Urothelium cell line (cell line): ENCODE measurements at regions not wholly inside any gene's neighbourhood (a gene's known extent, or its start where the extent isn't known, plus 50 kb on each side); places are given as distances from the start of the nearest gene placed in this dataset.
"Not testable (repeated sequence)": the region's sequence is repeated elsewhere in the genome, so short reads cannot be mapped to it uniquely, and the experiment has no call there.

Source experiments
- DNase-seq: peaks from one replicate; pipeline ENCODE4 v3.0.0; 2011; ENCODE audit warnings: low spot score, mixed read lengths
- FAIRE-seq: peaks from 2 replicates; lab custom pipeline; 2011; peaks lifted over from hg19 to GRCh38; lab: Jason Lieb, UNC

DNA sequence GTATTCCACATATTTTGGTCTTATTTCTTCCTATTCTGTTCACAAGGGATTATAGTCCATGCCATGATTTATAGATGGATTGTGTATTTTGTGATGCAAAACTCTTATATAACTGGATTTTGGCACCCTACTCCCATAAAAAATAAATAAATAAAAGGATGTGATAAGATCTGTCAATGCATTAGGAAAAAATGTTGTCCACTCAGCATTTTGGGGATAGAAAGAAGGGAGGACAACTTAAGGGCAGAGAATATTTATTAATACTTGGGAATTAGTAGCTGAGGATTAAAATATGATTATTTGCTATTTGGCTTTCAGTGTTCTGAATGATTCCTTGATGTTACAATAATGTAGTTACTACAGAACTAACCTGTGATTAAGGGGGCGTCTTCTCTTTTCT, 682.6 kb downstream of the ZBBX start:
- no peak for FAIRE-seq
- DNase-seq, result no peak

DNA sequence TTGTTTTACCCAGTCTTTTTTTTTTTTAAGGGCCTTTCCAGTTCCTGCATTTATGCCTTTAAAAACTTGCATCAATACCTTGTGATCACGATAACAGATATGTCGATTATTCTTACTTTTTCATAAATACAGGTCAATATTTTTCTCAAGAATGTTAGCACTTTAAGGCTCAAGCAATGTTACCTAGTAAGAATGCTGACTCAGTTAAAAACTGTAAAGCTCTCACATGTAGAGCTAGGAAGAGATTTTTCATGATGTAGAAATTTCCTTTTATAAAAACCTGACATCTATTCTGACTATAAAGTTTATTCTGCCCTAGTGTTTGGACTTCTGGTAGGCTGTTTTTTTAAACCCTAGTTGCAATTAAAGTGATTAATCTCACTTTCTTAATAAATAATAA, 684.0 kb downstream of the ZBBX start:
- no peak for FAIRE-seq
- DNase-seq, result no peak

DNA sequence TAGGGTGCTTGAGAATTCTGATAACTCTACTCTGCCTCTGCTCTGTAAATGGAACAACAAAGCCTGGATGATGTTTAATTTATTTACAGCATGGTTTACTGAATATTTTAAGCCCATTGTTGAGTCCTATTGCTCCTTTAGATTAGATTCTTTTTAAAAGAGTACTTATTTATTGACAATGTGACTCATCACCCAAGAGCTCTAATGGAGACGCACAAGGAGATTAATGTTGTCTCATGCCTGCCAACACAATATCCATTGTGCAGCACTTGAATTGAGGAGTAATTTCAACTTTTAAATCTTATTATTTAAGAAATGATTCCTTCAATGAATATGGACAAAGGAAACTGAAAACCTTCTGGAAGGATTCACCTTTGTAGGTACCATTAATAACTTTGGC, 691.4 kb downstream of the ZBBX start:
- FAIRE-seq, result no peak

DNA sequence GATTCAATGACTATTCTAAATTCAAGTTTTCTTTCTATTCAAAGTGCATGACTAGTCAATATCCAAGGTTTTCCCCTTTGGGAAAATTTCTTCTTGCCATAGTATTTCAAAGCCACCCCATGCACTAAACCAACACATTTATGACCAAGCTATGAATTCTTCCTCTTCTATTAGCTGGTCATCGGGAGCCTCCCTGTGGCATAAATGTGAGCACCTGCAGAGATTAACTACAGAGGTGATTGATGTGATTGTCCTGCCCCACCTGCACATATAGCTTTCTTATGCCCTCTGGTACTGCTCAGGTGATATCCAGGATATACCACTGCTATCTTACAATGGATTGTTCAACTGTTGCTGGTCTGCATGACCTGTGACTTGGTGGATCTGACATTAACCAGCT, 694.9 kb downstream of the ZBBX start:
- DNase-seq (no peak), FAIRE-seq (no peak)

More for the DNA sequence above, 691.4 kb downstream of the ZBBX start:
- no peak for DNase-seq

DNA sequence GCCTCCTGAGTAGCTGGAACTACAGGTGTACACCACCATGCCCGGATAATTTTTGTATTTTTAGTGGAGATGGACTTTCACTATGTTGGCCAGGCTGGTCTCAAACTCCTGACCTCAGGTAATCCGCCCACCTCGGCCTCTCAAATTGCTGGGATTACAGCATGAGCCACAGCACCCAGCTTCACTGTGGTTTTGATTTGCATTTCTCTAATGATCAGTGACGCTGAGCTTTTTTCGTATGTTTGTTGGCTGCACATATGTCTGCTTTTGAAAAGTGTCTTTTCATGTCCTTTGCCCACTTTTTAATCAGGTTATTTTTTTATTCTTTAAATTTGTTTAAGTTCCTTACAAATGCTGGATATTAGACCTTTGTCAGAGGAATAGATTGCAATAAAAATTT, 696.0 kb downstream of the ZBBX start:
- not testable (repeated sequence) for DNase-seq, FAIRE-seq

DNA sequence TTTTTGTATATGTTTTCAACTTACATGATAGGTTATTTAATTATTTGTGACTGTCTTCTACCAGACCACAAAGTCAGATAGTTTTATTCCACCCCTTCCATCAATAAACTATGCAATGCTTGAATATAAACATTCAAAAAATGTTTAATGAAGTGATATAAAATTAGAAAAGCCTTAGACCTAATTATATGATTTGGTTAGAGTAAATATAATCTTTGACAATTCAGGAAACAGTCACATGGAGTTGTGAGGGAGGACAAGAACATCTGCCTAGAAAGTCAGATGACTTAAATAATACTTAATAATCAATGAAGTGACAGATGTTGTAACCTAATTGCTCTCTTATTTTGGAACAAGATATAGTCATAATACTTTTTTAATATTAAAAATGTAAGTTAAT, 710.3 kb downstream of the ZBBX start:
- no peak for DNase-seq
- no peak for FAIRE-seq

DNA sequence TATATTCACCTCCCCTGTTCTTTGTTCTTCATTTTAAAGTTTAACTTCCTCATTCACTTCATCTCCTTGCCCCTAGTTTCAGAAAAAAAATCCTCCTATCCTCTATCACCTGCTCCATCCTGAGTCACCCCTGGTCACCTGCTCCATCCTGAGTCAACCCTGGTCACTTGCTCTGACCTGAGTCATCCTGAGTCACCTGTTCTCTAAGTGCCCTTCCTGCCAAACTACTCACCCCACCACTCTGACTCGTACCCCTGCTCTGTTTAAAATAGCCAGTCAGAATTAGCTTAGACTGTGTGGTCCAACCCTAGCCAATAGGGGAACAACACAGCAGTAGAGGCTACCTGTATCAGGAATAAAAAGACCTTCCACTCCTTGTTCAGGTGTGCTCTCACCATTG, 716.9 kb downstream of the ZBBX start:
- DNase-seq (no peak), FAIRE-seq (no peak)

DNA sequence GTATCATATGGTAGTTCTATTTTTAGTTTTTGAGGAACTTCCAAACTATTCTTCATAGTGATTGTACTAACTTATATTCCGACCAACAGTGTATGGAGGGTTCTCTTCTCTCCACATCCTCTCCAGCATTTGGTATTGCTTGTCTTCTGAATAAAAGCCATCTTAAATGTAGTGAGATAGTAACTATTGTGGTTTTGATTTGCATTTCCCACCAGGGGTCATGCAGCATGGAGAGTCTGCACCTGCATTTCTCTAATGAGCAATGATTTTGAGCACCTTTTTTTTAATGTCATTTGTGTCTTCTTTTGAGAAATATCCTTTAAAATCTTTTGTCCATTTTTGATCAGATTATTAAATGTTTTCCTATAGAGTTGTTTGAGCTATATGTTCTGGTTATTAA, 718.5 kb downstream of the ZBBX start:
- FAIRE-seq (no peak), DNase-seq (no peak)

DNA sequence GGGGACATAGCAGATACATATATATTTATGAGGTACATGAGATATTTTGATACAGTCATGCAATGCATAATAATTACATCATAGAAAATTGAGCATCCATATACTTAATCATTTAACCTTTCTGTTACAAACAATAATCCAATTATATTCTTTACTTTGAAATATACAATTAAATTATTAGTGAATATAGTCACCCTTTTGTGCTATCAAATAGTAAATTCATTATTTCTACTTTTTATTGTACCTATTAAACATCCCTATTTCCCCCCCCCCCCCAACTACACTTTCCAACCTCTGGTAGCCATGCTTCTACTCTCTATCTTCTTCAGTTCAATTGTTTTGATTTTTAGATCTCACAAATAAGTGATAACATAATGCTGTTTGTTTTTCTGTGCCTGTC, 719.1 kb downstream of the ZBBX start:
- FAIRE-seq, result no peak
- DNase-seq, result no peak

DNA sequence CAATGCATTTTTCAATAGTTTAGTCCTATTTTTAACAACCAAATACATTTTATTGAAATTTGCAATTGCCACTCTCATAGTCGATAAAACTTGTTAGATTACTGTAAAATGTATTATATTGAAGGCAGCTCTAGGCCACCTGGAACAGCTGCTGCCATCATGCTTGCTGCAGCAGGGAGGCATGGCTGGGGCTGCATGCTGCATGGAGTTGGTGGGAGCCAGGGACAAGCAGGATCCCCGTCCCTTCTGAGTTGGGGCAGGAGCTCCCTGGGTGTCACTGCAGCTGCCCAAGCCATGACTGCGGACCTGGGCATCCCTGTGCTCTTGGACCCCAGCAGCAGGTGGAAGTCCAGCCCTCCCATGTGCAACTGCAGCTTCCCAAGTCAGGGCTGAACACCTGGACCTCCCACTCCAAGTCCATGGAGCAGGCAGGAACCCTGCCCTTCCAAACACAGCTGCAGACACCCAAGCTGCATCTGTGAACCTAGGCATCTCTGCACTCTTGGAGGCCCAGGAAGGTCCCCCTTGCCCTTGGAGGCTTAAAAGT, 742.0 kb downstream of the ZBBX start:
- DNase-seq (no peak), FAIRE-seq (no peak)

DNA sequence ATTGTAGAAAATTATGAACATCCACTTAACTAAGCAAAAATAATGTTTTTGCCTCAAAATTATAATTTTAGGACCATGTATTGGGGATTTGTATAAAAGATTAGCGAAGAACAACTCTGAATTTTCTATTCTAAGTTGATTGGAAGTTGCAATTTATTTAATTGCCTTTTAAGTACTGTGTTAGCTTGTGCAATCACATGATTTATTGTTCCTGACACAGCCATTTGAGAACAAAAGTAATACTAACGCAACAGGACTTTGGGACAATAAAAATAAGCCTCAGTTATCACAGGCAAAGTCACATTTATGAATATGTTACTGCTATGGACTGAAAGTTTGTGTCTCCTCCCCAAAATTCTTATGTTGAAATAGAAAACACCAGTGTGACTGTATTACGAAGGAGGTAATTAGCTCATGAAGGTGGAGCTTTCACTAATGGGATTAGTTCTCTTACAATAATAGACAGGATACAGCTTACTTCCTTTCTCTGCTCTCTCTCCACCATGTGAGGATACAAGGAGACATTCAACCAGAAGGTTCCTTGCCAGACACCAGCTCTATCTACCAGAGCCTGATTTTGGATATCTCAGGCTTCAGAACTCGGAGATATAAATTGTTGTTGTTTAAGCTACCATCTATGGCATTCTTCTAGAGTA, 745.9 kb downstream of the ZBBX start:
- DNase-seq, result no peak
- FAIRE-seq, result no peak

DNA sequence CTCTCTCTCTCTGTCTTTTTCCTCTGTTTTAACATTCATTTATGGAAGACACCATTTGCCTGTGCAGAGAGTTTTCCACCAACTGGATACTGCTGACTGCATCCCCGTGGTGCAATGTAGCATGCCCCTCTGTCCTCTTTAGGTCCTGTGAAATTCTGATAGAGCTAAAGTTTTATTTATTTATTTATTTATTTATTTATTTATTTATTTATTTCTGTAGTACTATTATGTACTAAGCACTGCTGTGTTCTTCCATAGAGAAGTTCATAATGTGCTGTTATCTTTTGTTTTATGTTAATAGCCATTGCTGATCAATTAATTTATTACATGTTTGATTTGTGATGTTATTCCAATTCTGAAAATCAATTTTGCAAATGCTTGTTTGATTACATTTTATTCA, 749.9 kb downstream of the ZBBX start:
- FAIRE-seq (no peak), DNase-seq (no peak)

DNA sequence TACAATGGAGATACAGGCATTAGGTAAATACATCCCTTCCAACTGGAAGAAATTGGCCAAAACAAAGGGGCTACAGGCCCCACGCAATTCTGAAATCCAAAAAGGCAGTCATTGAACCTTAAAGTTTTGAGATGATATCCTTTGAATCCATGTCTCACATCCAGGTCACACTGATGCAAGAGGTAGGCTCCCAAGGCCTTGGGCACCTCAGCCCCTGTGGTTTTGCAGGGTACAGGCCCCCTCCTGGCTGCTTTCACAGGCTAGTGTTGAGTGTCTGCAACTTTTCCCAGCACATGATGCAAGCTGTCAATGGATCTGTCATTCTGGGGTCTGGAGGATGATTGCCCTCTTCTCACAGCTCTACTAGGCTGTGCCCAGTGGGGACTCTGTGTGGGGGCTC, 766.7 kb downstream of the ZBBX start:
- DNase-seq (no peak), FAIRE-seq (no peak)

DNA sequence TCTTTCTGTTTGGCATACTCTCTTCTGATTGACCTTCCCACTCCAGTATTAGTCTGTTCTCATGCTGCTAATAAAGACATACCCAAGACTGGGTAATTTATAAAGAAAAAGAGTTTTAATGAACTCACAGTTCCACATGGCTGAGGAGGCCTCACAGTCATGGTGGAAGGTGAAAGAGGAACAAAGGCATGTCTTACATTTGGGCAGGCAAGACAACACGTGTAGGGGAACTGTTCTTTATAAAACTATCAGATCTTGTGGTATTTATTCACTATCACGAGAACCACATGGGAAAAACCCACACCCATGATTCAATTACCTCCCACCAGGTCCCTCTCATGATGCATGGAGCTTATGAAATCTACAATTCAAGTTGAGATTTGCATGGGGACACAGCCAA, 767.3 kb downstream of the ZBBX start:
- not testable (repeated sequence) for DNase-seq, FAIRE-seq

DNA sequence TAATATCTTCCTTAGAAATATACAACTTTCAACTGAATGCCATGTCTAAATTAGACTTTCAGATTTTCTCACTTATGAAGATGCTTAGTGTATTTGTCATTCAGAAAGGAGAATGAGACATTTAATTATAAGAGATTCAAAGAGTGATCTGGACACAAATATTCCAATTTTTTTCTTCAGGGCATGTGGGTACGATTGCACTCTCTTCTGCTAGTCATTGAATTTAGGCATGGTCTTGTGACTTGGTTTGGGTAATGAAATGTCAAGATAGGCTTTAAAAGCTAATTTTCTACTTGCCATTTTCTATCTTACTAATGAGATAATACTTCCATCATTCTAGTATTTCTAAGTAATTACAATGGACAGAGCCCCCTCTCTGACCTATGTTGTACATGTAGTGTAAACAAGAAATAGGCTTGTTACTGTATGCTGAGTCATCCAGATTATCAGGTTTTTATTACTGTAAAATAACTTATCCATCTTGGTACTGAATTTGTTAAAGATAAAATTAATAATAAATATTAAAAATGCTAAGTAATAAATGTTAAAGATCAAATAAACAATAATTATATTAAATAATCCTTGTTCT, 770.8 kb upstream of the BCHE start:
- no peak for FAIRE-seq
- no peak for DNase-seq

DNA sequence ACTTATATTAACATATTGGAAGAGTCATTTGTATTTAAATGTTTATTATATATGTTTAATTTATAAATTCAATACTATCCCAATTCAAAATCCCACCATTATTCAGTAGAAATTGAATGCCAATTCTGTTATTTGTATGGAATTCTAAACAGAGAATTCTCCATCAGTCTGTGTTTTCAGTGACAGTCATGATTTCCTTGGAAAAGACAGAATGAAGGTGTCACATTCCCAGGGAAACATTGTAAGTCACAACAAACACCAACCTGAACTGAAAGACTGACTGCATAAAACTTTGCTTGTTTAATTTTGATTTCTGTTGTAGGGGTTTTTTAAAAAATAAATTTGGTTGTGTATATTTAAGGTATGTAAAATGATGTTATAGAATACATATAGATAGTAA, 769.8 kb upstream of the BCHE start:
- DNase-seq, result no peak
- no peak for FAIRE-seq

DNA sequence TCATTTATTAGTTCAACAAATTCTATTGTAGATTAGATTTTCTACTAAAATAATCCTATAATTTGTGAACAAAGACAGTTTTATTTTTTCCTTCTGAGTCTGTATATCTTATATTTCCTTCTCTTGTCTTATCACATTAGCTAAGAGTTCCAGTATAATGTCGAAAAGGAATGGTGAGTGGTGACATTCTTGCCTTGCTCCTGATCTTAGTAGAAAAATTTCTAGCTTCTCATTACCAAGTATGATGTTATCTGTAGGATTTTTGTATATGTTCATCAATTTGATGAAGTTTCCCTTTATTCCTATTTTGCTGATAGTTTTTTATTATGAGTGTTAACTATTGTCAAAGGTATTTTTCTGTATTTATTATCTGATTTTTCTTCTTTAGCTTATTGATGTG, 756.6 kb upstream of the BCHE start:
- no peak for DNase-seq
- no peak for FAIRE-seq

DNA sequence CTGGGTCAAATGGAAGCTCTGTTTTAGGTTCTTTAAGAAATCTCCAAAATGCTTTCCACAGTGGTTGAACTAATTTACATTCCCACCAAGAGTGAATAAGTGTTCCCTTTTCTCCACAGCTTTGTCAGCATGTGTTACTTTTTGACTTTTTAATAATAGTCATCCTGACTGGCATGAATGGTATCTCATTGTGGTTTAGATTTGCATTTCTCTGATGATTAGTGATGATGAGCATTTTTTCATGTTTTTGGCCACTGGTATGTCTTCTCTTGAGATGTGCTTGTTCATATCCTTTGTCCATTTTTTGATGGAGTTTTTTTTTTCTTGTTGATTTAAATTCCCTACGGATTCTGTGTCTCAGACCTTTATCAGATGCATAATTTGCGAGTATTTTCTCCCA, 745.0 kb upstream of the BCHE start:
- FAIRE-seq (no peak), DNase-seq (no peak)

DNA sequence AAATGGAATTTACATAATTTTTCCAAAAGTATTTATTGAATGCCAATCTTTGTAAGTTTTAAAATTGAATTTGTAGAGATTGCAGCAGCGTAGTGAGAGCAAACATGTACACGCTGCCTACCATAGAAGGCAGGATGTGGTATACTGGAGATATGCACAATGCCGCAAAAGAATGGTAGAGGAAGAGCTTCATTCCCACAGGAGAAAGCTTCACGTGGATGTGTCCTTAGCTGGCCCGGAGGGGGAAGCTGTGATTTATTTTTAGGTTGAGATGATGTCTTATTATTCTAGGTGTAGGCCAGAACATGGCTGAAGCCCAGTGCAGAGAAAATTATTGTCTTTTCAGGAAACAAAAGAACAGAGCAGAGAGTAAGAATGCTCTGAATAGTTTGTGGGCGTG, 743.3 kb upstream of the BCHE start:
- FAIRE-seq (no peak), DNase-seq (no peak)

DNA sequence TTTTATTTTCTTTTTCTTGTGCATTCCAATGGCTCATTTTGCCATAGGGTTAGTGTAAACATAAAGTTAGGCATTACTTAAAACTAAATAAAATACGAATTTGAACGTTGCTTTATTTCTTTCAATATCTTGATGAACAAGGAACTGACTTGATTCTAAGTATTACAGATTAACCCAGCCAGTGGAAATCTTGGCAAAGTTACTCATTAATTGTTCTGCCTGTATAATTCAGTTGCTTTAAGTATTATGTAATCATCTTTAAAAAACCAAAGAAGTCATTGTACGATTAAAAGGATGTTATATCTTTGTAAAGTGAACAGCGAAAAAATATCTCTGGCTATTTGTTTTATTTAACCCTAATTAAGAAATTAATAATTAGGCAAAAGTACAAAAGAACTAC, 737.9 kb upstream of the BCHE start:
- DNase-seq, result no peak
- no peak for FAIRE-seq

DNA sequence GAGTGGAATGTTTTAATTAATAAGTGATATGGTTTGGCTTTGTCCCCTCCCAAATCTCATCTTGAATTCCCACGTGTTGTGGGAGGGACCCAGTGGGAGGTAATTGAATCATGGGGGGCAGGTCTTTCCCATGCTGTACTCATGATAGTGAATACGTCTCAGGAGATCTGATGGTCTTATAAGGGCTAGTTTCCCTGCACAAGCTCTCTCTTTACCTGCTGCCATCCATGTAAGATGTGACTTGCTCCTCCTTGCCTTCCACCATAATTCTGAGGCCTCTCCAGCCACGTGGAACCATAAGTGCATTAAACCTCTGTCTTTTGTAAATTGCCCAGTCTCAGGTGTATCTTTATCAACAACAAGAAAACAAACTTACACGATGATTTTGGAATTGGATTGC, 734.5 kb upstream of the BCHE start:
- not testable (repeated sequence) for FAIRE-seq

DNA sequence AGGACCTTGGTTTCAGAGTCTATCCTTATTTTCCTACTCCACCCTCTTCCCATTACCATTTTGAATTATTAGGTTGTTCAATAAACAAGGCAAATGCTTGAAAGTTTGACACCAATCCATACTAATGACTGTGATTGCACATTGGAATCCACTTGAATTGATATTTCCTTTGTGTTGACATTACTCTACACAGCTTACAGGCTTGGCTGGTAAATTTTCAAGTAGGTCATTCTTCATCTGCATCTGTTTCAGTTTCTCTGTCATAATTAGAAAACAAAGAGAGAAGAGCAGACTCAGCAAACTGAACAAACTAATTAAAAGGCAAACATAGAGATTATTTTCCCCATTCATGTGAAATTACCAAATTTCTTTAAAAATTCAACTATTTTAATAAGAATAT, 732.9 kb upstream of the BCHE start:
- FAIRE-seq (no peak), DNase-seq (no peak)

More for the DNA sequence above, 734.5 kb upstream of the BCHE start:
- not testable (repeated sequence) for DNase-seq

DNA sequence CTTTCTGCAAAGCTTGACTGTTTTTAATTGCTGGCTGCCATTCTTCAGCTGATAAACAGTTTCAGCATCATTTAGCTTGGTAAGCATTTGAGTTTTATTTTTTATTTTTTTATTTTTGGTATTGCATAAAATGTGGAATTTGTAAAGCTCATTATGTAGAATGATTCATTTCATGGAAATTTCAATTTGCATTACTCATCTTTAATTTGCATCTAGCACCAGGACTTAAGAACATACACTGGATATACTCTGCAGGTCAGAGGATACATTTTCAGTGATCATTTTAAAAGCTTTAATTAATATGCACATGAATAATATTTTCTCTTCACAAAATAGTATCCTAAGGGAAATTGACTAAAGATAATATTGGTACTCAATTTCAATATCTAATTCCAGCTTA, 732.4 kb upstream of the BCHE start:
- DNase-seq (no peak), FAIRE-seq (no peak)
